Hematopoietic multipotent progenitor cell treated with erythropoietin and hydrocortisone succinate and interleukin-3 and kit ligand, for 8 days (in vitro differentiated cells): ENCODE measurements at regions not wholly inside any gene's neighbourhood (a gene's known extent, or its start where the extent isn't known, plus 50 kb on each side); places are given as distances from the start of the nearest gene placed in this dataset.
"Not testable (repeated sequence)": the region's sequence is repeated elsewhere in the genome, so short reads cannot be mapped to it uniquely, and the experiment has no call there.

Experiments
- DNase-seq: peaks from one replicate; pipeline ENCODE4 v3.0.0-alpha.2; 2015

DNA sequence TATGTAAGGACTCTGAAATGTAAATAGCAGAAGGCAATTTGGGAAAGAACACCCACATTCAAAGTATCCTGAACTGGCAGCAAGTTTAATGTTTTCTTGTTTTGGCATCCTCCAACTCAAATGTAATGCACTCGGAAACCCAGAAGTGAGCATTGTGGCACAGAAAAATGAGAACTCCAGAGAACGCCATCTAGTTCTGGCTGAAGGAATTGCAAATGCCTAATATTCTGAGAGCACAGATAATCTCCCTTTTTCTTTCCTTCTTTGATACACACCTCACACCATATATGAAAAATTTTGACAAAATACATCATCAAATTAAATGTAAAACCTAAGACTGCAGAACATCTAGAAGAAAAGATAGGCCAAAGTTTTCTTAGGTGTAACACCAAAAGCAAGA, 52.1 kb downstream of the PWWP3B start:
- DNase-seq = no peak

DNA sequence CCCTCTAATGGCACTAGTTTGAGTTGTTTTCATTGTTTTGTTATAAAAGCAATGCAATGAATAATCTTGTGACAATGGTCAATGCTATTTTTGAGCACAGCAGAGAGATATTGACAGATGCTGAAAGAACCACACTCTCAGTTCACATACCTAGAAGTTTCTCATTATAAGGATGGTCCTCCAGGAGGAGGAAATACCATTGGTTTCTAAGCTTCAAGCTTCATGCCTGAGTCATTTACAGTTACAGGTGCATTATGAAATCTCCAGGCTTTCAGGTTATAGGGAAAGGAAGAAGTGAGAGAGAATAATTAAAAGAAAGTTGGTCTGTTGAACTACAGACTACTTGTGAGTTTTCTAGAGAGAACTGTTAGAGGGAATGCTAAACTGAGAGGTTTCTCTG, 75.3 kb downstream of the PWWP3B start:
- no peak for DNase-seq

GRCh38 chrX:106246511-106246910, 78.4 kb downstream of the PWWP3B start:
- no peak for DNase-seq

- no peak for DNase-seq
Observed at GRCh38 chrX:106247162-106247561, 79.1 kb downstream of the PWWP3B start.

DNA sequence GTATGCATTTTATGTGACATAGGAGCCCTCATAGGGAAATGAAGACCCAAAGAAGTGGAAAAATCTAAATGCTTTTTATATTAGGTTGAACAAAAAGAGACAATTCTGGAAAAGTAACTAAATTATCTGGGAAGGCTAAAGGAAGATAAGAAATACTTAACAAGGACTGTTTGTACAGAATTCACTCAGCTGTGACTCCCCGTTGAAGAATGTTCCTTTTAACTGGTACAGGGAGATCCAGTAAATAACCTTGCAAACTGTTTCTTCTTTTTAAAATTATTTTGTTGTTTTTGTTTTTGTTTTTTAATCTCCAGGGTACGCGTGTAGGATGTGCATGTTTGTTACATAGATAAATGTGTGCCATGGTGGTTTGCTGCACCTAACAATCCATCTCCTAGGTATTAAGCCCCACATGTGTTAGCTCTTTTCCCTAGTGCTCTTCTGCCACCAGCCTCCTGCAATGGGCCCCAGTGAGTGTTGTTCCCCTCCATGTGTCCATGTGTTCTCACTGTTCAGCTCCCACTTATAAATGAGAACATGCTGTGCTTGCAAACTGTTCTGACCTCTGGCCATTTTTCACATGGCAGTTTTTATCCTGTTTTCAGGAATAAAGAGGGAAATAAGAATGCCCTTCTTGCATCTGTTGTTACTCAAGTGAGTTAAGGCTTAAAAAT, 81.7 kb downstream of the PWWP3B start:
- no peak for DNase-seq

- no peak for DNase-seq
Observed at GRCh38 chrX:106263817-106264216, 95.7 kb downstream of the PWWP3B start.

- not testable (repeated sequence) for DNase-seq
Observed at GRCh38 chrX:106273947-106274587, 106.0 kb downstream of the PWWP3B start.

- not testable (repeated sequence) for DNase-seq
Observed at GRCh38 chrX:106275172-106275571, 107.1 kb downstream of the PWWP3B start.

DNA sequence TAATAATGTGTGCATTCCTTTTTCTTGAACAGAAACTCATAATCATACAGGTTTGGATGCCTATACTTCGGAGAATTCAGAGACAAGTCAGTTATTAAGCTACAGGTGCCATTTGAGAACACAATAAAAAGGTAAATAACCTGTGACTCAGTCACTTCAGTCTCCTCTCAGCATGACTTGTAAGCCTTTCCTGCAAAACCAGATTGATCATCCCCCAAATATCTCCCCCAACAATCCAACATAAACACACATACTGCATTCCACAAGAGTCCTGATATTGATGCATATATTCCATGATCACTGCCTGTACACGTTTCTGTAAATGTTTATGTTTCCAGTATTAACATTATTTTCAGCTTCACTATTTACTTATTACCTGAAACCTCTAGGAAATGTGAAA, 110.8 kb downstream of the PWWP3B start:
- no peak for DNase-seq

GRCh38 chrX:106281383-106281782, 113.3 kb downstream of the PWWP3B start:
- DNase-seq = no peak

DNA sequence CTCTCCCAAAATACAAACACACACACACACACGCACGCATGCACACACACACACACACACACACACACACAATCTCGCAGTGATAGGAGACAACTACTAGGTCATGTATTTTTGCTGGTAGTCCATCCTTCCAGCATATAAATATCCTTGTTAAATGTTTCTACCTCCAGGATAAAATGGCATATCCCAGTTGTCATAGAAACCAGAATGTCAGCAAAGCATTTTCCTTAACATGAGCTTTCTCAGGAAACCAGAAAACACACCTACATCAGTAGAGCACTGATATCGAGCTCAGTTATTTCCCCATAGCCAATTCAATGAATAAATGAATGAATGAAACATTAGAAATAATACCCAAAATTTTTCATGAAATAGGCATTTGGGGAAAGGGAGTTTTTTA, 115.7 kb downstream of the PWWP3B start:
- DNase-seq = no peak

- no peak for DNase-seq
Observed at GRCh38 chrX:106284431-106285025, 116.4 kb downstream of the PWWP3B start.

- no peak for DNase-seq
Observed at GRCh38 chrX:106286053-106286650, 118.0 kb downstream of the PWWP3B start.

GRCh38 chrX:106290778-106291177, 122.7 kb downstream of the PWWP3B start:
- DNase-seq = not testable (repeated sequence)

- not testable (repeated sequence) for DNase-seq
Observed at GRCh38 chrX:106291779-106292390, 123.8 kb downstream of the PWWP3B start.

GRCh38 chrX:106300239-106300638, 132.1 kb downstream of the PWWP3B start:
- DNase-seq = no peak

- DNase-seq = no peak
Observed at GRCh38 chrX:106300656-106301055, 132.6 kb downstream of the PWWP3B start.

DNA sequence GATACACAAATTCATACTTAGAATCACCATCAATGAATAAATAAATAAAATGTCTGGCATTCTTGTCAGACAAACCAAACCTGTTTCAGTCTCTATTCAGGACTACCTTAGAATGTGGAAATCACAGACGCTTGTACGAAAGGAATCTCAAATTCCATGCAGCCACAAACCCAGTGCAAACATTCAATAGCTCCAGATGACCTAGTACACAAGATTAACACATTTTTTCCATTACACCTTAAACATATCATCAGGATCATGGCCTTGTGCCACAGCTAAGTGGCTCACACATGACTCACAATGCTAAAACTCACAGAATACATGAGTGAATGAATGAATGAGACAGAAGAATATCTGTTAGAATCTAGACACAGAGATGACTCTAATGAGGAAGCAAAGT, 134.2 kb downstream of the PWWP3B start:
- no peak for DNase-seq

- DNase-seq = no peak
Observed at GRCh38 chrX:106306391-106306947, 138.4 kb downstream of the PWWP3B start.

DNA sequence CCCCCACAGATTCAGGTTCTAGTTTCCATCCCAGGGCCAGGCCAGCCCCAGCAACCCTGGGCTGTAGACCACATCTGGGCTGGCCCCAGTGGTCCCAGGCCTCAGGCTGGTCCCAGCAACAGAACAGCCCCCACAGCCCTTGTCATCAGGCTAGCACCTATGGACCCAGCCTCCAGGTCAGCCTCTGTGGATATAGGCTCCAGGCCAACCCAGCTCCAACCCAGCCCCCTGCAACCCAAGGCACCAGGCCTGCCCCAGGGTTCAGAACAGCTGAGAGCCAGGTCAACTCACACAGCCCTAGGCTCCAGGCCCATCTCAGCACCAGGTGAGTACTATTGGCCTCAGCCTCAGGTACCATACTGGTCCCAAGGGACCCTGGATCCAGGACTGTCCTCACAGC, 155.3 kb downstream of the PWWP3B start:
- no peak for DNase-seq

GRCh38 chrX:106331606-106332005, 163.5 kb downstream of the PWWP3B start:
- no peak for DNase-seq

- DNase-seq = no peak
Observed at GRCh38 chrX:106341823-106342222, 173.7 kb downstream of the PWWP3B start.

DNA sequence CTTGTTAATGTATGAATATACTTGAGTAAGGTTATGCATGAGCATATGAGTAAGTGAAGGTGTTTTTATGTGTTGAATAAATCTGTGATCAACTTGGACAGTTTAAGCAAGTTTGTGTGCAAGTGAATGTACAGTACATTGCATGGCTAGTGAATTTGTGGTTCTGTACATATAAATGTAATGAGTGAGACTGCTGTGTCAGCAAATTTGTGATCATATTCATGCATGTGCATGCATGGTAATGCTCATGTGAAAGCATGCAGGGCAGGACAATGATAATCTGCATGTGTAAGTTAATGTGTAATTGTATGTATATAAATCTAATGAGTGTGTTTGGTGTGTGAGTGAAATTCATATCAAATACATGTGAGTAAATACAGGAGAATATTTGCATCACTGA, 188.5 kb downstream of the PWWP3B start:
- DNase-seq = no peak
